CD14-positive monocyte (primary cell): ENCODE measurements at regions not wholly inside any gene's neighbourhood (a gene's known extent, or its start where the extent isn't known, plus 50 kb on each side); places are given as distances from the start of the nearest gene placed in this dataset.

Experiments
- DNase-seq, 3 donors: peaks; one replicate each; pipeline ENCODE4 v3.0.0-alpha.2; 2011 to 2022
- H2AFZ ChIP-seq: 2 replicates; pipeline ENCODE4 v1.6.0; 2012; ENCODE audit warnings: mild to moderate bottlenecking, low read depth, low read length, inconsistent platforms; ENCODE audit not compliant: insufficient read depth, poor library complexity, severe bottlenecking
- H3K27ac ChIP-seq, 2 donors: 1 replicate in 1 of 2; 2 replicates in 1 of 2; pipeline ENCODE4 v1.5.1; 2012 to 2013; ENCODE audit warnings: low read length in 2 of 2, control low read depth in 1 of 2, inconsistent platforms in 1 of 2, low read depth in 1 of 2, mild to moderate bottlenecking in 1 of 2
- H3K27me3 ChIP-seq, 2 donors: one replicate each; pipeline versions ENCODE4 v1.6.0 to v1.6.1; 2011 to 2013; ENCODE audit warnings: low read length in 2 of 2; ENCODE audit not compliant: control insufficient read depth in 2 of 2, insufficient read depth in 2 of 2
- H3K36me3 ChIP-seq, 2 donors: replicated peaks in 1 of 2; 1 replicate in 1 of 2; 2 replicates in 1 of 2; pipeline versions ENCODE4 v1.5.1 to v1.6.1; 2012 to 2013; ENCODE audit warnings: low read length in 2 of 2, control low read depth in 1 of 2, inconsistent platforms in 1 of 2, mild to moderate bottlenecking in 1 of 2; ENCODE audit not compliant: insufficient read depth in 2 of 2, control insufficient read depth in 1 of 2
- H3K4me1 ChIP-seq, 2 donors: 1 replicate in 1 of 2; 2 replicates in 1 of 2; pipeline versions ENCODE4 v1.5.1 to v1.6.1; 2012 to 2013; ENCODE audit warnings: low read length in 2 of 2, control low read depth in 1 of 2, inconsistent platforms in 1 of 2, mild to moderate bottlenecking in 1 of 2, moderate library complexity in 1 of 2; ENCODE audit not compliant: insufficient read depth in 2 of 2, control insufficient read depth in 1 of 2
- H3K4me2 ChIP-seq: replicated peaks from 2 replicates; pipeline ENCODE3; 2012; ENCODE audit warnings: low read length, moderate library complexity, mild to moderate bottlenecking; ENCODE audit not compliant: poor library complexity, severe bottlenecking; ENCODE audit errors: extremely low read depth
- H3K4me3 ChIP-seq, 3 experiments: fragments of 200-600 bp in 1 of 3; sonication (generic) in 1 of 3; replicated peaks in 1 of 3; 1 replicate in 2 of 3; 2 replicates in 1 of 3; pipeline ENCODE4 v1.5.1; 2011 to 2013; ENCODE audit warnings: low read length in 3 of 3, mild to moderate bottlenecking in 3 of 3, control low read depth in 2 of 3, low read depth in 2 of 3, inconsistent platforms in 1 of 3, moderate library complexity in 1 of 3
- H3K79me2 ChIP-seq: 2 replicates; pipeline ENCODE4 v1.6.0; 2012; ENCODE audit warnings: mild to moderate bottlenecking, control low read depth, inconsistent platforms, low read length, moderate library complexity; ENCODE audit not compliant: insufficient read depth
- H3K9ac ChIP-seq: 2 replicates; pipeline ENCODE4 v1.6.0; 2017; ENCODE audit warnings: low read length, mild to moderate bottlenecking; ENCODE audit not compliant: insufficient read depth, poor library complexity, severe bottlenecking
- H3K9me3 ChIP-seq, 2 donors: replicated peaks in 1 of 2; 1 replicate in 1 of 2; 2 replicates in 1 of 2; pipeline versions ENCODE4 v1.5.1 to v1.6.1; 2012 to 2013; ENCODE audit warnings: low read length in 2 of 2, control low read depth in 1 of 2; ENCODE audit not compliant: control insufficient read depth in 1 of 2, insufficient read depth in 1 of 2
- H4K20me1 ChIP-seq: 2 replicates; pipeline ENCODE4 v1.6.0; 2012; ENCODE audit warnings: mild to moderate bottlenecking, low read length, control low read depth, moderate library complexity; ENCODE audit not compliant: insufficient read depth
- H3K27ac Mint-ChIP-seq, 7 donors: one replicate each; pipeline ENCODE4 v1.8.0; 2020; ENCODE audit warnings: mild to moderate bottlenecking in 7 of 7, mixed read lengths in 7 of 7, moderate library complexity in 6 of 7, inconsistent platforms in 2 of 7
- H3K27me3 Mint-ChIP-seq, 3 donors: one replicate each; pipeline ENCODE4 v1.8.0; 2021 to 2022; ENCODE audit warnings: low read depth in 3 of 3, mild to moderate bottlenecking in 3 of 3, mixed read lengths in 3 of 3, moderate library complexity in 3 of 3, inconsistent platforms in 1 of 3
- H3K36me3 Mint-ChIP-seq, 2 donors: one replicate each; pipeline ENCODE4 v1.8.0; 2020; ENCODE audit warnings: mixed read lengths in 2 of 2, inconsistent platforms in 1 of 2, mild to moderate bottlenecking in 1 of 2
- H3K4me1 Mint-ChIP-seq: one replicate; pipeline ENCODE4 v1.8.0; 2020; ENCODE audit warnings: mild to moderate bottlenecking, mixed read lengths
- H3K4me3 Mint-ChIP-seq, 2 donors: one replicate each; pipeline ENCODE4 v1.8.0; 2020; ENCODE audit warnings: mild to moderate bottlenecking in 2 of 2, mixed read lengths in 2 of 2, moderate library complexity in 1 of 2
- H3K9me3 Mint-ChIP-seq, 7 donors: one replicate each; pipeline ENCODE4 v1.8.0; 2020 to 2022; ENCODE audit warnings: mixed read lengths in 7 of 7, mild to moderate bottlenecking in 6 of 7, moderate library complexity in 6 of 7, inconsistent platforms in 2 of 7
- WGBS: methylation state at CpG from one replicate; pipeline ENCODE4 v1.1.5; 2013; ENCODE audit warnings: missing lambda C conversion rate; ENCODE audit not compliant: insufficient coverage; 5-methylcytosine and 5-hydroxymethylcytosine counted together
- intact Hi-C, 2 donors: fragments of 100-400 bp; cut with micrococcal nuclease; formaldehyde crosslinking; loops; one replicate each; pipeline versions ENCODE4 v1.15.0 to v1.15.1; 2023
- TF ChIP-seq, protein P1 (sequence below): fragments of 200-600 bp; IDR thresholded peaks from one replicate; pipeline ENCODE4 v1.8.0; 2022; ENCODE audit warnings: antibody characterized with exemption, mild to moderate bottlenecking

DNA sequence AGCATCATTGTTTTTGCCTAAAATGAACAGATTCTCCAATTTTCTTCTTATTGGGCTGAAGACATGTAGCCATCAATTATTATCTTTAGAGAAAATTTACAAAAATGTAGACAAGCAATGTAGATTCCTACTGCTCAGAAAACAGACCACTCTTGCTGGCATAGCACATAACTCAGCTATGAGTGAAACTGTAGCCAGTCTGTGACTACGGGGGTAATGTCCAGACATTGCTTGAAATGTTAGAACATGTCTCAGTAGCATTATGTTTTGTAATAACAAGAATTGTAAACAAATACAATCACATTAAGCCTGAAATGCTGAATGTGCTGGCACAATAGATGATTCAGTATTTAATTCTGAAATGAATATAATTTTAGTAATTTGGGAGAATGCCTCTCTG is 265.7 kb upstream of the KCNJ16 start:
- Histone ChIP-seq H3K4me2 (no peak overlapping the region), H3K36me3 (no peaks in the 10 kb centered on the region), H3K79me2 (no peaks in the 10 kb centered on the region), H3K4me3 (no peak overlapping the region), H3K4me1 (no peaks in the 10 kb centered on the region), H3K9me3 (no peaks in the 10 kb centered on the region), H3K9ac (no peak overlapping the region), H2AFZ (no peak overlapping the region), H4K20me1 (no peaks in the 10 kb centered on the region), H3K27me3 (no peaks in the 10 kb centered on the region), H3K27ac (no peak overlapping the region)
- Mint-ChIP-seq H3K27me3 (peaks cover 0 to 1% (median 0%) of the 10 kb centered on the region in 3 donors), H3K4me1 (no peaks in the 10 kb centered on the region), H3K27ac (no peak overlapping the region), H3K9me3 (peaks cover 0 to 8% (median 2%) of the 10 kb centered on the region in 7 donors), H3K4me3 (no peak overlapping the region), H3K36me3 (no peaks in the 10 kb centered on the region)
- no CpG with 5 or more reads among the region's 1 CpG for WGBS
- TF ChIP-seq, protein P1, sequence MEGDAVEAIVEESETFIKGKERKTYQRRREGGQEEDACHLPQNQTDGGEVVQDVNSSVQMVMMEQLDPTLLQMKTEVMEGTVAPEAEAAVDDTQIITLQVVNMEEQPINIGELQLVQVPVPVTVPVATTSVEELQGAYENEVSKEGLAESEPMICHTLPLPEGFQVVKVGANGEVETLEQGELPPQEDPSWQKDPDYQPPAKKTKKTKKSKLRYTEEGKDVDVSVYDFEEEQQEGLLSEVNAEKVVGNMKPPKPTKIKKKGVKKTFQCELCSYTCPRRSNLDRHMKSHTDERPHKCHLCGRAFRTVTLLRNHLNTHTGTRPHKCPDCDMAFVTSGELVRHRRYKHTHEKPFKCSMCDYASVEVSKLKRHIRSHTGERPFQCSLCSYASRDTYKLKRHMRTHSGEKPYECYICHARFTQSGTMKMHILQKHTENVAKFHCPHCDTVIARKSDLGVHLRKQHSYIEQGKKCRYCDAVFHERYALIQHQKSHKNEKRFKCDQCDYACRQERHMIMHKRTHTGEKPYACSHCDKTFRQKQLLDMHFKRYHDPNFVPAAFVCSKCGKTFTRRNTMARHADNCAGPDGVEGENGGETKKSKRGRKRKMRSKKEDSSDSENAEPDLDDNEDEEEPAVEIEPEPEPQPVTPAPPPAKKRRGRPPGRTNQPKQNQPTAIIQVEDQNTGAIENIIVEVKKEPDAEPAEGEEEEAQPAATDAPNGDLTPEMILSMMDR, result no peak
- no peak for DNase-seq
- intact Hi-C loops, result no loop called here

DNA sequence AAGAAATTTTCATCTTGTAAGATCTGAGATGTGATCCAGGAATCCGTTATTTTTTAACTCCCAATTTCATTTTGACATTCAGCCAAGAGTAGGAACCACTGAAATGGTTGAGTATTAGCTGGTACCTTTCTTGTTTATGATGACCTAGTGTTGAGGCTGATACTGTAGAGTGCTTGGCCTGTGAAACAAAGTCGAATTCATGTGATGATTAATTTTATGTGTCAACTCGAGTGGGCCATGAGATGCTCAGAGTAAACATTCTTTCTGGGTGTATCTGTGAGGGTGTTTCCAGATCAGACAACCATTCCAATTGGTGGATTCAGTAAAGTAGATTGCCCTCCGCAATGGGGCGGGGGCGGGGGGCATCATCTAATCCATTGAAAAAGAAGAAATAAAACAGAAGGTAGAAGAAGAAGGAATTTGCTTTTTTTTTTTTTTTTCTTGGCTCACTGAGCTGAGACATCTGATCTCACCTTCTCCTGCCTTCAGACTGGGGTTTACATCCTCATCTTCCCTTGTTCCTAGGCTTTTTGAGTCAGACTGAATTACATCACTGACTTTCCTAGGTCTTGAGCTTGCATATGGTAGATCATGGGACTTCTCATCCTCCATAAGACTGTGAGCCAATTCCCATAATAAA is 264.6 kb upstream of the KCNJ16 start:
- no peaks in the 10 kb centered on the region for H3K4me1 ChIP-seq
- no peak overlapping the region for H2AFZ ChIP-seq
- no peak overlapping the region for H3K4me2 ChIP-seq
- TF ChIP-seq, protein P1, result no peak
- DNase-seq, result no peak
- H3K4me3 ChIP-seq, result no peak overlapping the region
- H3K9me3 ChIP-seq, result no peaks in the 10 kb centered on the region
- no peaks in the 10 kb centered on the region for H3K36me3 ChIP-seq
- Mint-ChIP-seq H3K4me1 (no peaks in the 10 kb centered on the region), H3K4me3 (no peak overlapping the region), H3K27me3 (peaks cover 0 to 1% (median 0%) of the 10 kb centered on the region in 3 donors), H3K27ac (no peak overlapping the region), H3K9me3 (peaks cover 0 to 5% (median 0%) of the 10 kb centered on the region in 7 donors), H3K36me3 (no peaks in the 10 kb centered on the region)
- H3K27ac ChIP-seq, result no peak overlapping the region
- H4K20me1 ChIP-seq, result no peaks in the 10 kb centered on the region
- no peak overlapping the region for H3K9ac ChIP-seq
- 90% methylated on average over 2 of the region's 6 CpGs for WGBS
- intact Hi-C loops, result no loop called here
- H3K79me2 ChIP-seq, result no peaks in the 10 kb centered on the region
- no peaks in the 10 kb centered on the region for H3K27me3 ChIP-seq
